ENCODE measurements at regions not wholly inside any gene's neighbourhood (a gene's known extent, or its start where the extent isn't known, plus 50 kb on each side); places are given as distances from the start of the nearest gene placed in this dataset.

- Histone ChIP-seq H2AFZ (no peak overlapping the region), H3K9me2 (ENCODE audit: insufficient read depth) (no peaks in the 10 kb centered on the region), H3K4me1 (replicated peaks; ENCODE audit: insufficient read depth) (no peaks in the 10 kb centered on the region), H3K36me3 (ENCODE audit: low read depth) (no peaks in the 10 kb centered on the region), H3F3A (ENCODE audit: insufficient read depth, low read depth) (no peaks in the 10 kb centered on the region), H3K4me3 (no peak overlapping the region), H3K79me2 (ENCODE audit: low read depth) (no peaks in the 10 kb centered on the region), H4K20me1 (ENCODE audit: insufficient read depth) (no peaks in the 10 kb centered on the region), H3K27me3 (ENCODE audit: insufficient read depth, low read depth) (peaks cover 55% of the 10 kb centered on the region), H3K9me3 (ENCODE audit: insufficient read depth, low read depth) (no peaks in the 10 kb centered on the region), H3K27ac (no peak overlapping the region), H3K4me2 (no peak overlapping the region)
- TF ChIP-seq EZH2 (IDR thresholded peaks at IDR 0.05; ENCODE audit: low read depth), result no peak
- no peak for TF ChIP-seq CTCF (conservative IDR thresholded peaks at IDR 0.05)
- POLR2A ChIA-PET (ENCODE audit: unreplicated experiment), result no interaction called here
- CTCF ChIA-PET, result no interaction called here
- intact Hi-C loops (cut with micrococcal nuclease; ENCODE audit: unreplicated experiment), result no loop called here
- DNase-seq, result no peak
- no TSS peak for BruUV-seq (replicated peaks)
These were observed 240.7 kb upstream of the UMPS start for GRCh38 chr3:124489506-124489905.

GRCh38 chr3:124491098-124491497 is 239.2 kb upstream of the UMPS start:
- H3K4me2 ChIP-seq, result no peak overlapping the region
- H4K20me1 ChIP-seq (ENCODE audit: insufficient read depth), result no peaks in the 10 kb centered on the region
- POLR2A ChIA-PET (ENCODE audit: unreplicated experiment), result no interaction called here
- peaks cover 40% of the 10 kb centered on the region for H3K27me3 ChIP-seq (ENCODE audit: insufficient read depth, low read depth)
- no peak for DNase-seq
- intact Hi-C loops (cut with micrococcal nuclease; ENCODE audit: unreplicated experiment), result loop anchor here (5.0 kb wide), 1 partner anchor 196 kb away; no protein-coding TSS in a partner anchor
- no peaks in the 10 kb centered on the region for H3F3A ChIP-seq (ENCODE audit: insufficient read depth, low read depth)
- no peak overlapping the region for H3K27ac ChIP-seq
- no peaks in the 10 kb centered on the region for H3K79me2 ChIP-seq (ENCODE audit: low read depth)
- no peaks in the 10 kb centered on the region for H3K9me2 ChIP-seq (ENCODE audit: insufficient read depth)
- no peak overlapping the region for H3K4me3 ChIP-seq
- no peak overlapping the region for H2AFZ ChIP-seq
- H3K4me1 ChIP-seq (replicated peaks; ENCODE audit: insufficient read depth), result no peaks in the 10 kb centered on the region
- no peaks in the 10 kb centered on the region for H3K36me3 ChIP-seq (ENCODE audit: low read depth)
- H3K9me3 ChIP-seq (ENCODE audit: insufficient read depth, low read depth), result no peaks in the 10 kb centered on the region
- no TSS peak for BruUV-seq (replicated peaks)
- CTCF ChIA-PET, result no interaction called here
- TF ChIP-seq CTCF (conservative IDR thresholded peaks at IDR 0.05) (no peak), EZH2 (IDR thresholded peaks at IDR 0.05; ENCODE audit: low read depth) (no peak)

GRCh38 chr3:124491875-124492274 is 238.4 kb upstream of the UMPS start:
- no peaks in the 10 kb centered on the region for H3K36me3 ChIP-seq (ENCODE audit: low read depth)
- BruUV-seq (replicated peaks), result no TSS peak
- H3K4me3 ChIP-seq, result no peak overlapping the region
- H3K27me3 ChIP-seq (ENCODE audit: insufficient read depth, low read depth), result peaks cover 33% of the 10 kb centered on the region
- H3K4me1 ChIP-seq (replicated peaks; ENCODE audit: insufficient read depth), result no peaks in the 10 kb centered on the region
- POLR2A ChIA-PET (ENCODE audit: unreplicated experiment), result no interaction called here
- H2AFZ ChIP-seq, result no peak overlapping the region
- no peak for DNase-seq
- CTCF ChIA-PET, result no interaction called here
- H3K9me2 ChIP-seq (ENCODE audit: insufficient read depth), result no peaks in the 10 kb centered on the region
- TF ChIP-seq EZH2 (IDR thresholded peaks at IDR 0.05; ENCODE audit: low read depth) (no peak), CTCF (conservative IDR thresholded peaks at IDR 0.05) (no peak)
- H3K27ac ChIP-seq, result no peak overlapping the region
- H3K9me3 ChIP-seq (ENCODE audit: insufficient read depth, low read depth), result no peaks in the 10 kb centered on the region
- H3K4me2 ChIP-seq, result no peak overlapping the region
- H4K20me1 ChIP-seq (ENCODE audit: insufficient read depth), result no peaks in the 10 kb centered on the region
- no peaks in the 10 kb centered on the region for H3F3A ChIP-seq (ENCODE audit: insufficient read depth, low read depth)
- intact Hi-C loops (cut with micrococcal nuclease; ENCODE audit: unreplicated experiment), result loop anchor here (5.0 kb wide), 1 partner anchor 195 kb away; no protein-coding TSS in a partner anchor
- H3K79me2 ChIP-seq (ENCODE audit: low read depth), result no peaks in the 10 kb centered on the region
